ENCODE measurements at regions not wholly inside any gene's neighbourhood (a gene's known extent, or its start where the extent isn't known, plus 50 kb on each side); places are given as distances from the start of the nearest gene placed in this dataset.

DNA sequence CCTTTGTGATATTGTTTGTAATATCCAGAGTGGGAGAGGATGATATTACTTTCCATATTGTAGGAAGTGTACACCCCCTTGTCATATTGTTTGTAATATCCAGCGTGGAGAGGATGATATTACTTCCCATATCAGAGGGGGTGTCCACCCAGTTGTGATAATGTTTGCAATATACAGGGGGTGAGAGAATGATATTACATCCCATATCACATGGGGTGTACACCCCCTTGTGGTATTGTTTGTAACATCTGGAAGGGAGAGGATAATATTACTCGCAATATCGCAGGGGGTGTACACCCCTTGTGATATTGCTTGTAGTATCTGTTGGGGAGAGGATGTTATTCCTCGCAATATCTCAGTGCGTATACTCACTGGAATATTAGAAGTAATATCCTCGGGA, 61.5 kb downstream of the PRSS23 start:
- no peak for DNase-seq (ENCODE audit: low spot score)
- no peak overlapping the region for H3K27ac ChIP-seq
- H3K4me3 ChIP-seq = no peak overlapping the region
- no peaks in the 10 kb centered on the region for H3K36me3 ChIP-seq
- H3K9me3 ChIP-seq = no peaks in the 10 kb centered on the region
- TF ChIP-seq, protein P1, sequence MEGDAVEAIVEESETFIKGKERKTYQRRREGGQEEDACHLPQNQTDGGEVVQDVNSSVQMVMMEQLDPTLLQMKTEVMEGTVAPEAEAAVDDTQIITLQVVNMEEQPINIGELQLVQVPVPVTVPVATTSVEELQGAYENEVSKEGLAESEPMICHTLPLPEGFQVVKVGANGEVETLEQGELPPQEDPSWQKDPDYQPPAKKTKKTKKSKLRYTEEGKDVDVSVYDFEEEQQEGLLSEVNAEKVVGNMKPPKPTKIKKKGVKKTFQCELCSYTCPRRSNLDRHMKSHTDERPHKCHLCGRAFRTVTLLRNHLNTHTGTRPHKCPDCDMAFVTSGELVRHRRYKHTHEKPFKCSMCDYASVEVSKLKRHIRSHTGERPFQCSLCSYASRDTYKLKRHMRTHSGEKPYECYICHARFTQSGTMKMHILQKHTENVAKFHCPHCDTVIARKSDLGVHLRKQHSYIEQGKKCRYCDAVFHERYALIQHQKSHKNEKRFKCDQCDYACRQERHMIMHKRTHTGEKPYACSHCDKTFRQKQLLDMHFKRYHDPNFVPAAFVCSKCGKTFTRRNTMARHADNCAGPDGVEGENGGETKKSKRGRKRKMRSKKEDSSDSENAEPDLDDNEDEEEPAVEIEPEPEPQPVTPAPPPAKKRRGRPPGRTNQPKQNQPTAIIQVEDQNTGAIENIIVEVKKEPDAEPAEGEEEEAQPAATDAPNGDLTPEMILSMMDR (IDR thresholded peaks at IDR 0.05) = no peak
- no peak for ATAC-seq (ENCODE audit: insufficient number of reproducible peaks, low FRiP score, low read depth)
- H3K27me3 ChIP-seq (replicated peaks; ENCODE audit: insufficient read depth) = no peaks in the 10 kb centered on the region
- no peaks in the 10 kb centered on the region for H3K4me1 ChIP-seq (ENCODE audit: control insufficient read depth in 1 of 2, low read depth in 2 of 2)

DNA sequence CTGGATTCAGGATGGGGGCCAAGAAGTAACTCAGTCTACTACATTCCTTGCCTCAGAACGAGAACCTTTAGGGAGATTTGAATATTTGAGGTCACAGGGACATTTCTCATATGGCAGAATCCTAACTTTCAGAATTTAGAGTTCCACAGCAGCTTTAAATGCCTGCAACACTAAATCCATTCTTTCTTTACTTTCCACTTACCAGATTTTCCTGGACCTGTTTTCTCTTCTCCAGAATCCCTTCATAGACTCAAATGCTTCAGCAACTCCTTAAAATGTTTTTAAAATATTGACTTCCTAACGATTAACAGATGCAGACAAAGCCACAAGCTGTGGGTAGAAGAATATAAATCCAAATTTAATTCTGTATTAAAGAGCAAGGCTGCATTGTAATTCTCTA, 63.1 kb downstream of the PRSS23 start:
- no peaks in the 10 kb centered on the region for H3K4me1 ChIP-seq (ENCODE audit: control insufficient read depth in 1 of 2, low read depth in 2 of 2)
- TF ChIP-seq, protein P1 (IDR thresholded peaks at IDR 0.05) = no peak

DNA sequence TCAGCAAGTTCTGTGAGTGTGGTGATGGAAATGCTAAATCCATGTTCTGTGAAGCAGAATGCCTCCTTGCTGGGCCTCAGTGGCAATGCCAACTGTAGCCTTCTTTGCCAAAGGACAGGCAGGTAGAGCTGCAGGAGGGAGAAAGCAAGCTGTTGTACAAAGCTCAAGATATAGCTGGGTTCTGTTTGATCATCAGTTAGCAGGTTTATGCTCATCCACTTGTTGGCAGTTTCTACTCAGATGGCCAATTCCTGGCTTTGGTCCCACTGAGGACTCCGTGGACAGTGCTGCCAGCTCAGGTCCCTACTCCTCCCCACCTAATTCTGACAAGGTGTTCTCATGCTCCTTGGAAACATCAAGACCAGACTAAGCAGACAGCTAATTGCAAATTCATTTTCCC, 65.1 kb downstream of the PRSS23 start:
- H3K4me3 ChIP-seq = no peak overlapping the region
- ATAC-seq (ENCODE audit: insufficient number of reproducible peaks, low FRiP score, low read depth) (no peak), DNase-seq (ENCODE audit: low spot score) (no peak)
- H3K4me1 ChIP-seq (ENCODE audit: control insufficient read depth in 1 of 2, low read depth in 2 of 2) = peaks cover 0 to 3% of the 10 kb centered on the region in 2 donors
- no peaks in the 10 kb centered on the region for H3K9me3 ChIP-seq
- H3K36me3 ChIP-seq = no peaks in the 10 kb centered on the region
- H3K27me3 ChIP-seq (replicated peaks; ENCODE audit: insufficient read depth) = no peaks in the 10 kb centered on the region
- H3K27ac ChIP-seq = no peak overlapping the region
- TF ChIP-seq, protein P1 (IDR thresholded peaks at IDR 0.05) = no peak

More for the DNA sequence above, 63.1 kb downstream of the PRSS23 start:
- Histone ChIP-seq H3K4me3 (no peak overlapping the region), H3K27me3 (replicated peaks; ENCODE audit: insufficient read depth) (no peaks in the 10 kb centered on the region), H3K36me3 (no peaks in the 10 kb centered on the region), H3K9me3 (no peaks in the 10 kb centered on the region), H3K27ac (no peak overlapping the region)
- no peak for ATAC-seq (ENCODE audit: insufficient number of reproducible peaks, low FRiP score, low read depth)
- DNase-seq (ENCODE audit: low spot score) = no peak

DNA sequence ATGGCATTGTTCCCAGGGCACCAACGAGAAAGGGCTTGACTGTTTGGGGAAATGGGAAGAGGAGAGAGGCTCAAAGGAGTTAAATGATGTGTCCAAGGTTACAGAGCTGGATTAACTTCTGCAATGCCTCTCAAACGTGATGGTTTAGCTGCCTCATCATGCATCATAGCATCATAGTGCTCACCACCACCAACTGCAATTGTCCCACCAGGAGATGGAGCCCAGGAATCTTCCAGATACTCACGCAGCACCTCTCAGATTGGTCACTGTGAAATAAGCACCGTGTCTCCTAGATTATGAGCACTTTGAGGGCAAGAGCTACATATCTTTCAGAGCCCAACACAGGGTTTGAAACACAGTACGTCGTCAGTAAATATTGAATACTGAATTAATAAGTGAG, 69.2 kb downstream of the PRSS23 start:
- TF ChIP-seq, protein P1 (IDR thresholded peaks at IDR 0.05) = no peak

DNA sequence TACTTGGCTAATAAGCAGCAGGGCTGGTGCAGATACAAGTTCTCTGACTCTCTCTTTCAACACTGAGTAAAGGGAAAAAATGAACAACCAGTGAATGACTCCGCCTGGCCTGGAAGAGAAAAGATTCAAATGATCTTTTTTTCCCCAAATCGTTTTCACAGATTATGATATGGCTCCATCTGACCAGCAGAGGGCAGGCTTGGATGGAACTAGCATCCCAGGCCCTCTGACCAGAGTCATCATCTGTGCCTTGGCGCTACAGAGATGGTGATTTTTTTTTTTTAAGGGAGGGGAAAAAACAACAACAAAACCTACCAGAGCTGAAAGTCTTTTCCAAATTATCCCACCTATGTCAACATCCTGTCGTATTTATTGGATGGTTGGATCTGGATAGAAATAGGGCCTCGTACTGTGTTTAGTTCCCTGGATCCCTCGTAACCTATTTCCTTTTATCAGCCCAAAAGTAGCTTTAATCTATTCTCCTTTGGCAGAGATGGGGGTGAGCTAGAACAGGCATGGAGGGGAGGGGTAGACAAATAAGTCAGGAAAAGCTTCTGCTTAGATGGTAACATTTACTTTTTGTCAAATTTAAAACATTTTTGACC, 69.7 kb downstream of the PRSS23 start:
- Histone ChIP-seq H3K4me3 (peak overlapping the region; percentile 36), H3K4me1 (ENCODE audit: control insufficient read depth in 1 of 2, low read depth in 2 of 2) (peaks cover 0 to 17% of the 10 kb centered on the region in 2 donors), H3K27ac (peak overlapping the region in 1 of 2 donors; percentile 25), H3K27me3 (replicated peaks; ENCODE audit: insufficient read depth) (no peaks in the 10 kb centered on the region), H3K9me3 (no peaks in the 10 kb centered on the region), H3K36me3 (no peaks in the 10 kb centered on the region)
- ATAC-seq (ENCODE audit: insufficient number of reproducible peaks, low FRiP score, low read depth) (peak; percentile 80), DNase-seq (ENCODE audit: low spot score) (peak; percentile 13)
- TF ChIP-seq, protein P1 (IDR thresholded peaks at IDR 0.05) = peak; percentile 83

More for the DNA sequence above, 69.2 kb downstream of the PRSS23 start:
- DNase-seq (ENCODE audit: low spot score) (no peak), ATAC-seq (ENCODE audit: insufficient number of reproducible peaks, low FRiP score, low read depth) (no peak)
- Histone ChIP-seq H3K36me3 (no peaks in the 10 kb centered on the region), H3K27ac (no peak overlapping the region), H3K4me3 (no peak overlapping the region), H3K27me3 (replicated peaks; ENCODE audit: insufficient read depth) (no peaks in the 10 kb centered on the region), H3K9me3 (no peaks in the 10 kb centered on the region), H3K4me1 (ENCODE audit: control insufficient read depth in 1 of 2, low read depth in 2 of 2) (peaks cover 0 to 17% of the 10 kb centered on the region in 2 donors)
